SU-DHL-6 (cell line): ENCODE measurements at regions not wholly inside any gene's neighbourhood (a gene's known extent, or its start where the extent isn't known, plus 50 kb on each side); places are given as distances from the start of the nearest gene placed in this dataset.
"Not testable (repeated sequence)": the region's sequence is repeated elsewhere in the genome, so short reads cannot be mapped to it uniquely, and the experiment has no call there.

Source experiments
- H2AFZ ChIP-seq: fragments of 200-600 bp; sonication (generic); 2 replicates; pipeline ENCODE4 v1.6.1; 2014; ENCODE audit warnings: low read depth, mild to moderate bottlenecking, moderate library complexity, mixed read lengths, antibody characterized with exemption, low read length; ENCODE audit not compliant: severe bottlenecking
- H3F3A ChIP-seq: fragments of 200-600 bp; shearing (Covaris generic); 2 replicates; pipeline ENCODE4 v1.6.0; 2016; ENCODE audit warnings: antibody characterized with exemption, mild to moderate bottlenecking; ENCODE audit not compliant: insufficient read depth
- H3K27ac ChIP-seq: fragments of 200-600 bp; sonication (generic); 2 replicates; pipeline ENCODE4 v1.5.1; 2016; ENCODE audit warnings: low read depth, mild to moderate bottlenecking, low read length, moderate library complexity, mixed read lengths
- H3K27me3 ChIP-seq: fragments of 200-600 bp; sonication (generic), shearing (Covaris generic); 2 replicates; pipeline ENCODE4 v1.6.0; 2014; ENCODE audit warnings: mild to moderate bottlenecking, low read length
- H3K36me3 ChIP-seq: fragments of 200-600 bp; sonication (generic); 2 replicates; pipeline ENCODE4 v1.6.1; 2014; ENCODE audit warnings: mild to moderate bottlenecking, low read length, mixed read lengths
- H3K4me2 ChIP-seq: fragments of 300-600, 200-600 bp; shearing (Covaris generic), sonication (generic); 2 replicates; pipeline ENCODE4 v1.6.0; 2014; ENCODE audit warnings: low read length, low read depth, mild to moderate bottlenecking; ENCODE audit not compliant: poor library complexity, severe bottlenecking
- H3K4me3 ChIP-seq: fragments of 200-600 bp; sonication (generic); 2 replicates; pipeline ENCODE4 v1.5.1; 2014; ENCODE audit warnings: antibody characterized with exemption, low read length, mild to moderate bottlenecking, mixed read lengths; ENCODE audit not compliant: insufficient read depth, poor library complexity, severe bottlenecking
- H3K79me2 ChIP-seq: fragments of 200-600 bp; sonication (generic); 2 replicates; pipeline ENCODE4 v1.6.1; 2014; ENCODE audit warnings: mild to moderate bottlenecking, low read length, moderate library complexity; ENCODE audit not compliant: insufficient read depth
- H3K9ac ChIP-seq: fragments of 200-600 bp; sonication (generic); 2 replicates; pipeline ENCODE4 v1.7.0; 2014; ENCODE audit warnings: mild to moderate bottlenecking, low read length
- H3K9me2 ChIP-seq: fragments of 200-600 bp; sonication (generic); replicated peaks from 2 replicates; pipeline ENCODE4 v1.6.1; 2014; ENCODE audit warnings: low read length; ENCODE audit not compliant: insufficient read depth
- H3K9me3 ChIP-seq: fragments of 200-600 bp; sonication (generic); 2 replicates; pipeline ENCODE4 v1.6.1; 2014; ENCODE audit warnings: low read length, mixed read lengths; ENCODE audit not compliant: insufficient read depth
- H4K20me1 ChIP-seq: fragments of 200-600 bp; sonication (generic); 2 replicates; pipeline ENCODE4 v1.6.1; 2014; ENCODE audit warnings: low read depth, mild to moderate bottlenecking, antibody characterized with exemption, low read length, moderate library complexity, mixed read lengths
- EZH2phosphoT487 ChIP-seq: fragments of 200-600 bp; sonication (generic), shearing (Covaris generic); conservative IDR thresholded peaks from 2 replicates; pipeline ENCODE4 v1.6.1; 2018; ENCODE audit warnings: mild to moderate bottlenecking, antibody characterized with exemption, low read length, moderate library complexity, mixed read lengths
- TF ChIP-seq, protein P1 (sequence below): fragments of 200-600 bp; sonication (generic); IDR thresholded peaks from one replicate; pipeline ENCODE4 v1.5.1; 2017; ENCODE audit warnings: antibody characterized with exemption, mild to moderate bottlenecking, low read length, moderate library complexity; ENCODE audit not compliant: insufficient read depth, poor library complexity, severe bottlenecking

DNA sequence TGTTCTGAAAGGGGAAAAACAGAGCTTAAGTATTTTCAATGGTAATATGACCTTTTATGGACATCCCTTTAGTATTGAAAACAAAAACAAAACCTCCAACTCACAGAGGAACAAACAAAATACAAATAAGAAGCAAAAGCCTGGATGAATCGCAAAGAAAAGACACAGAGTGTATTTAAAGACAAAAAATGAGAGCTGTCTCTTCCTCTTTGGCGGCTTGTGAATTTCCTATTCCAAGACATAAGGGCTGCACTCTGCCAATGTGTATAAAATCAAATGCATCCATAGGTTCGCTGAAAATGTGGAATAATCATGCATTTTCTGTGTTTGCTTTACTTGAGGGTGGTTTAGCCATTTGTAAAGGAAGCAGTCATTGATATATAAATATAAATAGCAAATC, 739.3 kb upstream of the ZNF608 start:
- H3K9me2 ChIP-seq, result no peaks in the 10 kb centered on the region
- H3K36me3 ChIP-seq, result no peaks in the 10 kb centered on the region
- no peaks in the 10 kb centered on the region for H3K27me3 ChIP-seq
- no peaks in the 10 kb centered on the region for H3F3A ChIP-seq
- no peak overlapping the region for H2AFZ ChIP-seq
- no peaks in the 10 kb centered on the region for H4K20me1 ChIP-seq
- H3K9me3 ChIP-seq, result no peaks in the 10 kb centered on the region
- no peak overlapping the region for H3K9ac ChIP-seq
- no peak overlapping the region for H3K4me3 ChIP-seq
- no peaks in the 10 kb centered on the region for H3K79me2 ChIP-seq
- H3K27ac ChIP-seq, result no peak overlapping the region
- no peak overlapping the region for H3K4me2 ChIP-seq
- TF ChIP-seq, protein P1, sequence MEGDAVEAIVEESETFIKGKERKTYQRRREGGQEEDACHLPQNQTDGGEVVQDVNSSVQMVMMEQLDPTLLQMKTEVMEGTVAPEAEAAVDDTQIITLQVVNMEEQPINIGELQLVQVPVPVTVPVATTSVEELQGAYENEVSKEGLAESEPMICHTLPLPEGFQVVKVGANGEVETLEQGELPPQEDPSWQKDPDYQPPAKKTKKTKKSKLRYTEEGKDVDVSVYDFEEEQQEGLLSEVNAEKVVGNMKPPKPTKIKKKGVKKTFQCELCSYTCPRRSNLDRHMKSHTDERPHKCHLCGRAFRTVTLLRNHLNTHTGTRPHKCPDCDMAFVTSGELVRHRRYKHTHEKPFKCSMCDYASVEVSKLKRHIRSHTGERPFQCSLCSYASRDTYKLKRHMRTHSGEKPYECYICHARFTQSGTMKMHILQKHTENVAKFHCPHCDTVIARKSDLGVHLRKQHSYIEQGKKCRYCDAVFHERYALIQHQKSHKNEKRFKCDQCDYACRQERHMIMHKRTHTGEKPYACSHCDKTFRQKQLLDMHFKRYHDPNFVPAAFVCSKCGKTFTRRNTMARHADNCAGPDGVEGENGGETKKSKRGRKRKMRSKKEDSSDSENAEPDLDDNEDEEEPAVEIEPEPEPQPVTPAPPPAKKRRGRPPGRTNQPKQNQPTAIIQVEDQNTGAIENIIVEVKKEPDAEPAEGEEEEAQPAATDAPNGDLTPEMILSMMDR, result no peak
- TF ChIP-seq EZH2phosphoT487, result no peak

GRCh38 chr5:125486634-125487033, 740.2 kb upstream of the ZNF608 start:
- Histone ChIP-seq H3K79me2 (no peaks in the 10 kb centered on the region), H3F3A (no peaks in the 10 kb centered on the region), H3K9ac (no peak overlapping the region), H3K4me2 (no peak overlapping the region), H4K20me1 (no peaks in the 10 kb centered on the region), H3K36me3 (no peaks in the 10 kb centered on the region), H3K4me3 (no peak overlapping the region), H3K9me3 (no peaks in the 10 kb centered on the region), H3K27ac (no peak overlapping the region), H3K9me2 (no peaks in the 10 kb centered on the region), H2AFZ (no peak overlapping the region), H3K27me3 (no peaks in the 10 kb centered on the region)
- TF ChIP-seq EZH2phosphoT487, result no peak
- TF ChIP-seq, protein P1, result no peak

GRCh38 chr5:125487231-125487630, 740.8 kb upstream of the ZNF608 start:
- H3K36me3 ChIP-seq, result 0 out of 2 replicates have a peak, but pooled peaks cover under 1% of the 10 kb centered on the region
- H3F3A ChIP-seq, result no peaks in the 10 kb centered on the region
- H4K20me1 ChIP-seq, result no peaks in the 10 kb centered on the region
- H3K27ac ChIP-seq, result no peak overlapping the region
- H3K79me2 ChIP-seq, result no peaks in the 10 kb centered on the region
- no peaks in the 10 kb centered on the region for H3K9me3 ChIP-seq
- H3K27me3 ChIP-seq, result no peaks in the 10 kb centered on the region
- no peaks in the 10 kb centered on the region for H3K9me2 ChIP-seq
- H2AFZ ChIP-seq, result no peak overlapping the region
- no peak overlapping the region for H3K9ac ChIP-seq
- TF ChIP-seq, protein P1, result no peak
- no peak for TF ChIP-seq EZH2phosphoT487
- H3K4me3 ChIP-seq, result no peak overlapping the region
- H3K4me2 ChIP-seq, result no peak overlapping the region

DNA sequence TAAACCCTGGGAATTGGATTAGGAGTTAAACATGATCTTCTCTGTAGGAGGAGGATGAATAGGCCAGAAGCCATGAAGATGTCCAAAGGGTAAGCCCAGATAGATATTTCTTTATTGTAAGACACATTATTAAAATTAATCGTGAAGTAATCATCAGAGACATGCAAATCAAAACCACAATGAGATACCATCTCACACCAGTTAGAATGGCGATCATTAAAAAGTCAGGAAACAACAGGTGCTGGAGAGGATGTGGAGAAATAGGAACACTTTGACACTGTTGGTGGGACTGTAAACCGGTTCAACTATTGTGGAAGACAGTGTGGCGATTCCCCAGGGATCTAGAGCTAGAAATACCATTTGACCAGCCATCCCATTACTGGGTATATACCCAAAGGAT, 741.2 kb upstream of the ZNF608 start:
- H3K36me3 ChIP-seq, H2AFZ ChIP-seq, H3K27ac ChIP-seq, H3K79me2 ChIP-seq, H3K9me3 ChIP-seq, H3K9me2 ChIP-seq, H3K27me3 ChIP-seq, H3K4me3 ChIP-seq, H4K20me1 ChIP-seq, H3K4me2 ChIP-seq, H3K9ac ChIP-seq, H3F3A ChIP-seq: not testable (repeated sequence)
